PFSK-1 (cell line): ENCODE measurements at regions not wholly inside any gene's neighbourhood (a gene's known extent, or its start where the extent isn't known, plus 50 kb on each side); places are given as distances from the start of the nearest gene placed in this dataset.

Experiments
- SIN3A ChIP-seq: IDR thresholded peaks from 2 replicates; pipeline ENCODE4 v1.6.1; 2012; ENCODE audit warnings: mild to moderate bottlenecking, low read length, moderate library complexity, borderline replicate concordance; ENCODE audit not compliant: insufficient read depth
- TAF1 ChIP-seq: IDR thresholded peaks from 2 replicates; pipeline ENCODE4 v1.6.1; 2012; ENCODE audit warnings: low read length, control low read depth, borderline replicate concordance; ENCODE audit not compliant: insufficient read depth
- TF ChIP-seq, protein P1 (sequence below), 2 experiments: IDR thresholded peaks; 2 replicates each; pipeline versions ENCODE4 v1.6.1 to v1.8.0; 2011 to 2012; ENCODE audit warnings: low read depth in 2 of 2, low read length in 2 of 2, control low read depth in 1 of 2, inconsistent platforms in 1 of 2, mild to moderate bottlenecking in 1 of 2, moderate library complexity in 1 of 2; ENCODE audit not compliant: insufficient read depth in 1 of 2

GRCh38 chr2:161042990-161043625 lies 117.1 kb upstream of the TANK start:
- TF ChIP-seq TAF1 (no peak), SIN3A (no peak)
- TF ChIP-seq, protein P1, sequence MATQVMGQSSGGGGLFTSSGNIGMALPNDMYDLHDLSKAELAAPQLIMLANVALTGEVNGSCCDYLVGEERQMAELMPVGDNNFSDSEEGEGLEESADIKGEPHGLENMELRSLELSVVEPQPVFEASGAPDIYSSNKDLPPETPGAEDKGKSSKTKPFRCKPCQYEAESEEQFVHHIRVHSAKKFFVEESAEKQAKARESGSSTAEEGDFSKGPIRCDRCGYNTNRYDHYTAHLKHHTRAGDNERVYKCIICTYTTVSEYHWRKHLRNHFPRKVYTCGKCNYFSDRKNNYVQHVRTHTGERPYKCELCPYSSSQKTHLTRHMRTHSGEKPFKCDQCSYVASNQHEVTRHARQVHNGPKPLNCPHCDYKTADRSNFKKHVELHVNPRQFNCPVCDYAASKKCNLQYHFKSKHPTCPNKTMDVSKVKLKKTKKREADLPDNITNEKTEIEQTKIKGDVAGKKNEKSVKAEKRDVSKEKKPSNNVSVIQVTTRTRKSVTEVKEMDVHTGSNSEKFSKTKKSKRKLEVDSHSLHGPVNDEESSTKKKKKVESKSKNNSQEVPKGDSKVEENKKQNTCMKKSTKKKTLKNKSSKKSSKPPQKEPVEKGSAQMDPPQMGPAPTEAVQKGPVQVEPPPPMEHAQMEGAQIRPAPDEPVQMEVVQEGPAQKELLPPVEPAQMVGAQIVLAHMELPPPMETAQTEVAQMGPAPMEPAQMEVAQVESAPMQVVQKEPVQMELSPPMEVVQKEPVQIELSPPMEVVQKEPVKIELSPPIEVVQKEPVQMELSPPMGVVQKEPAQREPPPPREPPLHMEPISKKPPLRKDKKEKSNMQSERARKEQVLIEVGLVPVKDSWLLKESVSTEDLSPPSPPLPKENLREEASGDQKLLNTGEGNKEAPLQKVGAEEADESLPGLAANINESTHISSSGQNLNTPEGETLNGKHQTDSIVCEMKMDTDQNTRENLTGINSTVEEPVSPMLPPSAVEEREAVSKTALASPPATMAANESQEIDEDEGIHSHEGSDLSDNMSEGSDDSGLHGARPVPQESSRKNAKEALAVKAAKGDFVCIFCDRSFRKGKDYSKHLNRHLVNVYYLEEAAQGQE (IDR thresholded peaks at IDR 0.05; ENCODE audit: insufficient read depth in 1 of 2, low read depth in 2 of 2, low read length in 2 of 2): no peak
